ENCODE measurements at regions not wholly inside any gene's neighbourhood (a gene's known extent, or its start where the extent isn't known, plus 50 kb on each side); places are given as distances from the start of the nearest gene placed in this dataset.

DNA sequence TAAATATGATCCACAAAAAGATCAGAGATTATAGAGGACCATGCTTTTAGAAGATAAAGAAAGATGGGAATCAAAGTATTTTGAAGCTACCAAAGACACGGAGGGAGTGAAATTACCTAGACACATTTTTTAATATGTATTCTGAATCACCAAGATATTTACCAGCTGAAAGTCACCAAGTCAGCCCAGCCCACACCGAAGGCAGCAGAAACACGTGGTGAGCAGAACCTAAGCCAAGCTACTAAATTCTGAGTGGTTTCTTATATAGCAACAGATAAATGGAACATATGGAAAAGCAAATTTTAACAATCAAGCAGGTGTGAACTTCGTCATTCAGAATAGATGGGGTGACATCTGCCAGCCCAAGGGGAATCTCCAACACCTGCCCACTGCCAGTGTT is 134.7 kb upstream of the AKR1E2 start:
- no peak for DNase-seq (ENCODE audit: low read depth in 2 of 2, low spot score in 1 of 2)

DNA sequence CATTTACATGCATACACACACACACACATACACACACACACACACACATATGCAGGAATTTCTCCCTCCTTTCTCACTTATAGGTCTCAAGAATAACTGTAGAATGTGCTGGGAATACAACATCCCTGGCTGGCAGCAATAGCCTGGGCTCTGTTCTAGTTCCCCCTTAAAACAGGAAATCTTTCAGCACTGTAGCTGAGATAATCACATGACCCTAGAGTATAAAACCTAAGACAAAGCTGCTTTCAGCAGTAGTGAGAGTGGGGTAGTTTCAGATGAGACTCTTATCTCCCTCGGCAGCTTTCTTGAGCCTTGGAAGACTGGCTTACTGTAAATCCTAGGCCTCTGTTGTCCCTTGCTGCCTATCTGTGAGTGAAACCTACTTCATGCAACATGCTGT is 137.4 kb upstream of the AKR1E2 start:
- DNase-seq (ENCODE audit: low read depth in 2 of 2, low spot score in 1 of 2), result no peak

- DNase-seq (ENCODE audit: low read depth in 2 of 2, low spot score in 1 of 2), result no peak
Observed at GRCh38 chr10:4688168-4688567, 137.8 kb upstream of the AKR1E2 start.

DNA sequence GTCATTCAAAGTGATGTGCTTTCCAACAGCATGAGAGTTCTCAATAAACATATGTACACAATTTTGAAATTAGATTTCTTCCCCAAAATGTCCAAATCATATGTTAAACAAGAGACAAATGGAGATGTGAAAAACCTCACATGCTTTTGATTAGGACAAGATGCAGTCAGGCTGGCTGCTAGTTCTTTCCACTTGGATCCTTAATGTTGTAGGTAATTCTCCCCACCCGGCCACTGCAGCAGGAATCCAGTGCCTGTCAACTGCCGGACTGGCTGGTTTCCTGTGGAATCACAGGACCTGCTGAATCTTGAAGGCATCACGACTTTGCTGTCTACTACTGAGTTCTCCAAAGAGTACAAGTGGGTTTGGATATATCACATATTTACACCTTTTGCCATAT is 138.6 kb upstream of the AKR1E2 start:
- DNase-seq (ENCODE audit: low read depth in 2 of 2, low spot score in 1 of 2), result no peak

- no peak for DNase-seq (ENCODE audit: low read depth in 2 of 2, low spot score in 1 of 2)
Observed at GRCh38 chr10:4686644-4686996, 139.4 kb upstream of the AKR1E2 start.

- no peak for DNase-seq (ENCODE audit: low read depth in 2 of 2, low spot score in 1 of 2)
Observed at GRCh38 chr10:4685904-4686643, 139.9 kb upstream of the AKR1E2 start.

DNA sequence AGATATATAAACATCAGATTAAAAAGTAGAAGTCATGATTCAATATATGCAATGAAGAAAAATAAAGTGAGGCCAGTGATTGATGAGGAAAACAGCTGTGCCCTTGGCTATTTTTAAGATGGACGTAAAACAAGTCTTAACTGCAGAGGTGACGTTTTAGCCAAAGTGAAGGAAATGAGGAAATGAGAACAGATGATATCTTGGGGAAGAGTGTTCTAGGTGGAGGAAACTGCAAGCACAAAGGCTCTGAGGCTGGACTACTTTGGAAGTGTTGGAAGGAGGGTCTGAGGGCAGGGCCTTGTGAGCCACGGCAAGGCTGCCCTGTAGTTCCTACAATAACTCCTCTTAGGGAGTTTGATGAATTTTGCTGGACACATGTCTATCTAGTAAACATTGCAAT is 140.5 kb upstream of the AKR1E2 start:
- DNase-seq (ENCODE audit: low read depth in 2 of 2, low spot score in 1 of 2), result no peak

DNA sequence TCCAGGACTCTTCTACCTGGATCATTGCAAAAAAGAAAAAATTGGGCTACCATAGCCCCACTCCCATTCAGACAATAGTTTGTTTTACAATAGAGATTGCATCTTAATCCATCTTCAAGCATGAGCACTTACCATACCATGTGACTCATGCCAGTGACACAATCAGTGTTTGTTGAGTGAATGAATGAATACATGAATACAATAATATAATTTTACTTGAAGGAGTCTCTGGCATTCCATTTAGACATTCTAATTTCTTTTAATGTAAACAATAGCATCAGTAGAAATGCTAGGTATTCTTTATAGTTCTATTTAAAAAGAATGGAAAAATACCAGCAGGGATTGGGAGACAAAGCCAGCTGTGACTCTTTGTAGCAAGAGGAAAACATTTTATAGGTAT is 141.6 kb upstream of the AKR1E2 start:
- DNase-seq (ENCODE audit: low read depth in 2 of 2, low spot score in 1 of 2), result no peak

- DNase-seq (ENCODE audit: low read depth in 2 of 2, low spot score in 1 of 2), result no peak
Observed at GRCh38 chr10:4683838-4684237, 142.2 kb upstream of the AKR1E2 start.

- no peak for DNase-seq (ENCODE audit: low read depth in 2 of 2, low spot score in 1 of 2)
Observed at GRCh38 chr10:4683137-4683536, 142.9 kb upstream of the AKR1E2 start.

DNA sequence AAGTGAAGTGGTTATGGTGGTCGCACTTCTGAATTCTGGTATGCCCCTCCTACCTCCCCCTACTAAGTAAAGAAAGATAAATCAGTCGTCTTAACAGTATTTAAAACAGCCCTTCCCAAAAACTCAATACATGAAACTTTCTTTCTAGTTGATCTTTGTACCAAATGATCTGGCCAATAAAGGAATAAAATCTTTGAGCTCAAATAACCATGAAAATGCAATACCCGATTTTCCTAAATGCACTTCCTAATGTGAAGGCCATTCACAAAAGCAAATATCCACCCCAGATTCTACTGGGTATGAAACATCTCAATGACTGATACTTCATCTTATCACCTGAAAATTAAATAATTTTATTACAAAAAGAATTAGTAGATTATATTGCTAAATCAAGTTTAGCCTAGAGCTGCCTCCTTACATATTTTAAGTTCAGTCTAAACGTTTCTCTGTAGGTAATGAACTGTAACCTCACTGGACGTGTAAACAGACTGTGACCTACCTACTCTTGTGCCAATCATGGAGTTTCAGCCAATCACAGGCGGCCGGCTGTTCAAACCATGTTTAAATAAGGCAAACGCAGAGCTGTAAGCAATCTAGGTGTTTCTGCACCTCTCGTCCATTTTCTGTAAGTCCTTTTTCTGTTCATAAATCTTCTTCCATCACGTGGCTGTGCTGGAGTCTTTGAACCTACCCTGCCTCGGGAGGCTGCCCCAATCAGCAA is 146.9 kb upstream of the AKR1E2 start:
- DNase-seq (ENCODE audit: low read depth in 2 of 2, low spot score in 1 of 2), result no peak

GRCh38 chr10:4678023-4678950 is 147.7 kb upstream of the AKR1E2 start:
- DNase-seq (ENCODE audit: low read depth in 2 of 2, low spot score in 1 of 2), result no peak

- DNase-seq (ENCODE audit: low read depth in 2 of 2, low spot score in 1 of 2), result no peak
Observed at GRCh38 chr10:4677296-4678021, 148.5 kb upstream of the AKR1E2 start.

- no peak for DNase-seq (ENCODE audit: low read depth in 2 of 2, low spot score in 1 of 2)
Observed at GRCh38 chr10:4676566-4676965, 149.4 kb upstream of the AKR1E2 start.

- no peak for DNase-seq (ENCODE audit: low read depth in 2 of 2, low spot score in 1 of 2)
Observed at GRCh38 chr10:4675808-4676207, 150.2 kb upstream of the AKR1E2 start.

DNA sequence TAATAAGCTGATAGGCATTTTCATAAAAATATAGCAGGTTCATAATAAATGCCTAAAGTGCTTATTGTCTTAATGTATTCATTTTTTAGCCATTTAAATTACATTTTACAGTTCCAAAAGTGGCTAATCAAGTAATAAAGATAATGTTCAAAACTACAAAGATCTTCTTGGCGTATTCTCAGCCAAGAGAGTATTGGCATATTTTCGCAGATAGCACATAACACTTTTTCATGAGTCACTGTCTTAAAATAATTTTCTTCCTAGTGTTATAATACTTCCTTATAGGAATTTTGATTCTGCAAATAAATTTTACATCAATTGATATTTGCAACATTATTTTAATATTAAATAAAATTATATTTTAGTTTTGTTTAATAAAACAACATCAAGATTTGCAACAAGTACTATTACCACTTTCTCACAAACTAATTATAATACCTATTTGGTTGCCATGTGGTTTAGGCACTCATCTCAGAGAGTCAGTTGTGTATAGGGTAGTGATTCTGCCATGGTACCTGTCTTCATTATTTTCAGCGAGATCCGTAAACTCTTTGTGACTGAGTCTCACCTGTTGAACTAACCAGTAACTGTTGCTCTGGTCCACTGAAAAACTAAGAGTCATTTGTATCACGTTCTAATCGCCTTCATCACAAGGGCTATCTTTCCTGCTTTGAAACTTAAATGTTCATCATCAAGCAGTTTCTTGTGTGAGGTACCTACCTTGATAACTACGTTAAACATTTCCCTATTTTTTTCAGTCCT is 152.5 kb upstream of the AKR1E2 start:
- DNase-seq (ENCODE audit: low read depth in 2 of 2, low spot score in 1 of 2), result no peak

DNA sequence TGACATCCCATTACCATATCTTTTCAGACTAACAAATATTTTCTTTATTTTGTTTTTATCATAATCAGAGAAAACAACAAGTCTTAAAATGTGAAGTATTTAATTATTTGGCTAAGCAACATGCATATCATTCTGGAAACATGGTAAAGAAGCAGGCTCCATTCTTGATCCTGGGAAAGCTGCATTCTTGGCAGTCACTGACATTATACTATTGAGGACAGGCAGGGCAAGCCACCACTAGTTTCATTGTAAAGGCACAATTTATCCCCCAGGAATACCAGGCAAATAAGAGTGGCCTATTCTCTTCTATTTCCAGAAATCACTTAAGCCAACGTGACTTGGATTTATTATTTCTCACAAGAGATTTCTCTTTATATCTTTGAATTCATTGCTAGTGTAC is 153.8 kb upstream of the AKR1E2 start:
- DNase-seq (ENCODE audit: low read depth in 2 of 2, low spot score in 1 of 2), result no peak

DNA sequence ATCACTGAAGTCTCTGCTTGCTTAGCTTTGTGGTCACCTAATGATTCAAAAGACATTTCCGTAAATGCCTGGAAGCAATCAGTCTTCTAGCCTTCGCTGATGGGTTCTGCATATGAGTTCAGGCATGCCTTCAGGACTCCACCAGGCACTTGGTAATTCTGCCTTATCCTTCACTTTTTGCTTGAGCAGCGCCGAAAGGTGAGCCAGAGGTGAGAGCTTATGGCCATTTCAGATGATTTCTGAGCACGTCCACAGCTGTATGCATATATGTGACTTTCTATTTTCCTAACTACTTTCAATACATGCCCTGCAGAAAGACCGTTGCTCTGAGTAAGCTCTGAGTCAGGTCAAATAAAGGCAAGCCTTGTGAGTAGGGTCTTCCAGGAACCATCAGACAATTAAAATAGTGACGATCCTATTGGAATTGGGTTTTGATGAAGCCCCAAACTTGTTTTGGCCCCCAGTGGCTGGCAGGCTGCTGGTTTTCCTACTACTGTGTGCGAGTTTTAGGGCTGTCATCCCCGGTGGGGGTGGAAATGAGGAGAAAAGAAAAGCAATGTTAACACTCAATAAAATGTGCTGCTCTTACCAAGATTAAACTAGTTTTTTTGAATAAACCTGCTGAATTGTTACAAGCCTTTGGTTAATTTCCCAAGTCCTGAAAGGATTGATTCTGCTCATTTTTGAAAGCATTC is 154.4 kb upstream of the AKR1E2 start:
- no peak for DNase-seq (ENCODE audit: low read depth in 2 of 2, low spot score in 1 of 2)

- no peak for DNase-seq (ENCODE audit: low read depth in 2 of 2, low spot score in 1 of 2)
Observed at GRCh38 chr10:4670737-4671136, 155.3 kb upstream of the AKR1E2 start.

- DNase-seq (ENCODE audit: low read depth in 2 of 2, low spot score in 1 of 2), result no peak
Observed at GRCh38 chr10:4669585-4669984, 156.4 kb upstream of the AKR1E2 start.

Data from stimulated activated CD8-positive, alpha-beta memory T cell treated with anti-CD3 and anti-CD28 coated beads, Interleukin-4, amount 100 ng/mL, for 4 hours (primary cell).